Loucy (cell line): ENCODE measurements at regions not wholly inside any gene's neighbourhood (a gene's known extent, or its start where the extent isn't known, plus 50 kb on each side); places are given as distances from the start of the nearest gene placed in this dataset.

Experiments
- H2AFZ ChIP-seq: fragments of 200-600 bp; sonication (generic); 2 replicates; pipeline ENCODE4 v1.6.0; 2016; ENCODE audit warnings: antibody characterized with exemption, mild to moderate bottlenecking, low read length, moderate library complexity
- H3F3A ChIP-seq: fragments of 200-600 bp; 2 replicates; pipeline ENCODE4 v1.6.0; 2016; ENCODE audit warnings: antibody characterized with exemption, low read depth, mild to moderate bottlenecking
- H3K27me3 ChIP-seq: fragments of 200-600 bp; sonication (generic); 2 replicates; pipeline ENCODE4 v1.6.1; 2014; ENCODE audit warnings: low read length, mild to moderate bottlenecking; ENCODE audit not compliant: insufficient read depth, poor library complexity, severe bottlenecking
- H3K36me3 ChIP-seq: fragments of 200-600 bp; sonication (generic); 2 replicates; pipeline ENCODE4 v1.6.1; 2016; ENCODE audit warnings: low read length; ENCODE audit not compliant: insufficient read depth
- H3K4me1 ChIP-seq: fragments of 200-600 bp; sonication (generic); 2 replicates; pipeline ENCODE4 v1.5.1; 2014; ENCODE audit warnings: low read length, mild to moderate bottlenecking; ENCODE audit not compliant: insufficient read depth, poor library complexity, severe bottlenecking
- H3K4me2 ChIP-seq: fragments of 200-600 bp; sonication (generic); 2 replicates; pipeline ENCODE4 v1.6.0; 2014; ENCODE audit warnings: antibody characterized with exemption, low read length, low read depth, mild to moderate bottlenecking; ENCODE audit not compliant: poor library complexity, severe bottlenecking
- H3K4me3 ChIP-seq: fragments of 200-600 bp; sonication (generic); 2 replicates; pipeline ENCODE4 v1.5.1; 2014; ENCODE audit warnings: low read length, mild to moderate bottlenecking, mixed read lengths; ENCODE audit not compliant: poor library complexity, severe bottlenecking
- H3K79me2 ChIP-seq: fragments of 200-600 bp; sonication (generic); 2 replicates; pipeline ENCODE4 v1.6.1; 2014; ENCODE audit warnings: low read length; ENCODE audit not compliant: insufficient read depth
- H3K9ac ChIP-seq: fragments of 200-600 bp; sonication (generic); 2 replicates; pipeline ENCODE4 v1.6.0; 2014; ENCODE audit warnings: mild to moderate bottlenecking, low read depth, low read length, moderate library complexity; ENCODE audit not compliant: poor library complexity, severe bottlenecking
- H3K9me2 ChIP-seq: fragments of 200-600 bp; sonication (generic); replicated peaks from 2 replicates; pipeline ENCODE4 v1.6.1; 2016; ENCODE audit warnings: low read depth, low read length, mixed read lengths
- H3K9me3 ChIP-seq: fragments of 200-600 bp; sonication (generic); 2 replicates; pipeline ENCODE4 v1.6.1; 2014; ENCODE audit warnings: mild to moderate bottlenecking, antibody characterized with exemption, low read length, low read depth; ENCODE audit not compliant: insufficient read depth
- H4K20me1 ChIP-seq: fragments of 200-600 bp; sonication (generic); 2 replicates; pipeline ENCODE4 v1.6.0; 2014; ENCODE audit warnings: antibody characterized with exemption, low read length, mild to moderate bottlenecking; ENCODE audit not compliant: insufficient read depth, poor library complexity, severe bottlenecking
- CTCF ChIP-seq: fragments of 200-600 bp; sonication (generic); conservative IDR thresholded peaks from 2 replicates; pipeline ENCODE4 v1.5.1; 2014; ENCODE audit warnings: mild to moderate bottlenecking, antibody characterized with exemption, low read length
- EZH2phosphoT487 ChIP-seq: fragments of 200-600 bp; IDR thresholded peaks from 2 replicates; pipeline ENCODE4 v1.6.1; 2018; ENCODE audit warnings: antibody characterized with exemption, mild to moderate bottlenecking, moderate library complexity, borderline replicate concordance

GRCh38 chr6:100289285-100289684 lies 175.4 kb downstream of the SIM1 start:
- no peak overlapping the region for H2AFZ ChIP-seq
- no peaks in the 10 kb centered on the region for H3K4me1 ChIP-seq
- no peaks in the 10 kb centered on the region for H3F3A ChIP-seq
- no peak overlapping the region for H3K9ac ChIP-seq
- no peaks in the 10 kb centered on the region for H4K20me1 ChIP-seq
- TF ChIP-seq CTCF (no peak), EZH2phosphoT487 (no peak)
- no peak overlapping the region for H3K4me3 ChIP-seq
- H3K79me2 ChIP-seq, result no peaks in the 10 kb centered on the region
- H3K9me2 ChIP-seq, result no peaks in the 10 kb centered on the region
- no peaks in the 10 kb centered on the region for H3K9me3 ChIP-seq
- no peak overlapping the region for H3K4me2 ChIP-seq
- no peaks in the 10 kb centered on the region for H3K36me3 ChIP-seq
- H3K27me3 ChIP-seq, result no peaks in the 10 kb centered on the region

- no peaks in the 10 kb centered on the region for H3K79me2 ChIP-seq
- H3K36me3 ChIP-seq, result no peaks in the 10 kb centered on the region
- H2AFZ ChIP-seq, result no peak overlapping the region
- H3F3A ChIP-seq, result no peaks in the 10 kb centered on the region
- H4K20me1 ChIP-seq, result no peaks in the 10 kb centered on the region
- H3K4me3 ChIP-seq, result no peak overlapping the region
- no peaks in the 10 kb centered on the region for H3K4me1 ChIP-seq
- no peaks in the 10 kb centered on the region for H3K9me2 ChIP-seq
- H3K27me3 ChIP-seq, result no peaks in the 10 kb centered on the region
- H3K9me3 ChIP-seq, result no peaks in the 10 kb centered on the region
- H3K9ac ChIP-seq, result no peak overlapping the region
- H3K4me2 ChIP-seq, result no peak overlapping the region
- no peak for TF ChIP-seq CTCF
- no peak for TF ChIP-seq EZH2phosphoT487
These were observed 176.4 kb downstream of the SIM1 start for GRCh38 chr6:100288311-100288710.

GRCh38 chr6:100283285-100283684 lies 181.4 kb downstream of the SIM1 start:
- H3K9me3 ChIP-seq, result no peaks in the 10 kb centered on the region
- no peak overlapping the region for H3K9ac ChIP-seq
- no peaks in the 10 kb centered on the region for H3K36me3 ChIP-seq
- H3K4me3 ChIP-seq, result no peak overlapping the region
- no peaks in the 10 kb centered on the region for H3K27me3 ChIP-seq
- H3K9me2 ChIP-seq, result no peaks in the 10 kb centered on the region
- H3K79me2 ChIP-seq, result no peaks in the 10 kb centered on the region
- TF ChIP-seq CTCF (no peak), EZH2phosphoT487 (no peak)
- H4K20me1 ChIP-seq, result no peaks in the 10 kb centered on the region
- no peak overlapping the region for H3K4me2 ChIP-seq
- no peak overlapping the region for H2AFZ ChIP-seq
- no peaks in the 10 kb centered on the region for H3K4me1 ChIP-seq
- H3F3A ChIP-seq, result no peaks in the 10 kb centered on the region
